Heart right ventricle (tissue), 16 donors: ENCODE measurements at regions not wholly inside any gene's neighbourhood (a gene's known extent, or its start where the extent isn't known, plus 50 kb on each side); places are given as distances from the start of the nearest gene placed in this dataset.

ENCODE experiments used
- ATAC-seq, 8 donors: fragments of 200-7000 bp; cut with Tn5 transposase; one replicate each; pipeline ENCODE4 v1.9.1; 2020; ENCODE audit warnings: mild to moderate bottlenecking in 8 of 8, moderate library complexity in 8 of 8, moderate number of reproducible peaks in 1 of 8
- DNase-seq, 2 donors: peaks; one replicate each; pipeline ENCODE4 v3.0.0-alpha.2; 2020
- H3K27ac ChIP-seq, 10 donors: fragments of 200-600 bp; sonication (generic) in 2 of 10; one replicate each; pipeline versions ENCODE4 v1.5.0 to v1.8.0; 2020 to 2022; ENCODE audit warnings: mild to moderate bottlenecking in 3 of 10
- H3K27me3 ChIP-seq, 7 donors: fragments of 200-600 bp; one replicate each; pipeline ENCODE4 v1.8.0; 2021 to 2022; ENCODE audit warnings: mild to moderate bottlenecking in 2 of 7
- H3K36me3 ChIP-seq, 9 donors: fragments of 200-600 bp; sonication (generic) in 1 of 9; one replicate each; pipeline versions ENCODE4 v1.5.0 to v1.8.0; 2020 to 2022; ENCODE audit warnings: mild to moderate bottlenecking in 2 of 9
- H3K4me1 ChIP-seq, 9 donors: fragments of 200-600 bp; sonication (generic) in 1 of 9; one replicate each; pipeline versions ENCODE4 v1.5.0 to v1.8.0; 2020 to 2022; ENCODE audit warnings: mild to moderate bottlenecking in 4 of 9
- H3K4me3 ChIP-seq, 10 donors: fragments of 200-600 bp; sonication (generic) in 2 of 10; one replicate each; pipeline versions ENCODE4 v1.5.0 to v1.8.0; 2020 to 2022; ENCODE audit warnings: mild to moderate bottlenecking in 7 of 10, moderate library complexity in 2 of 10
- H3K9me3 ChIP-seq, 11 donors: fragments of 200-600 bp in 10 of 11; sonication (generic) in 2 of 11; one replicate each; pipeline versions ENCODE4 v1.5.0 to v1.8.0; 2013 to 2022; ENCODE audit warnings: mild to moderate bottlenecking in 2 of 11, control low read depth in 1 of 11, moderate library complexity in 1 of 11
- whole genome bisulfite sequencing, 2 donors: extraction: QIAGEN DNeasy Blood & Tissue Kit; methylation state at CpG; one replicate each; pipeline ENCODE4 v1.1.7; 2013; ENCODE audit warnings: inconsistent platforms in 1 of 2; 5-methylcytosine and 5-hydroxymethylcytosine counted together
- intact Hi-C, 10 donors: fragments of 100-400 bp; cut with DNase I; formaldehyde crosslinking; loops; one replicate each; pipeline versions ENCODE4 v1.11.1 to v1.14.2; 2022
- TF ChIP-seq, protein P1 (sequence below), 9 donors: fragments of 200-600 bp; sonication (generic) in 2 of 9; IDR thresholded peaks; one replicate each; pipeline versions ENCODE4 v1.5.0 to v1.8.0; 2021 to 2022; ENCODE audit warnings: antibody characterized with exemption in 9 of 9, mild to moderate bottlenecking in 5 of 9, moderate library complexity in 1 of 9
- donor health status: Arrhythmogenic right ventricular cardiomyopathy.
- donor health status: ischemic (EF 13 %, LVEDD 7.1; RV severe dilation, severe dysfunction).
- donor health status: healthy with polysubstance abuse.
- donor health status: DM: no; HTN: yes; CAD: no.
- donor health status: DM: no; HTN: no; CAD: no.
- donor health status: ischemic (EF 25% LVEDD 6.9; RV normal size, moderate dysfunction).
- donor health status: ischemic (EF 25% LVEDD 5.7; RV mildly dilated, moderate dysfunction).
- donor health status: healthy.
- donor health status: DM: yes; HTN: yes; CAD: no.
- donor health status: Ischemic cardiomyopathy.
- donor health status: ischemic (EF 35%, LVEDD 5.7; RV mildly dilated, moderate dysfunction).
- donor health status: nonischemic (EF 11% LVEDD 7.7; RV severe dilation, severe dysfunction).
- donor health status: DM: yes; HTN: yes; CAD: no.
- donor health status: PGD.
- donor health status: ischemic (EF 29% LVEDD 5.4; RV normal size, mild dysfunction).
- donor health status: nonischemic (EF 23%, LVEDD 6.1; RV moderate dilation, normal function).

GRCh38 chr18:56353663-56354260 lies 284.6 kb downstream of the TXNL1 start:
- Histone ChIP-seq H3K36me3 (no peaks in the 10 kb centered on the region), H3K27me3 (no peaks in the 10 kb centered on the region), H3K4me1 (no peaks in the 10 kb centered on the region), H3K4me3 (no peak overlapping the region), H3K27ac (no peak overlapping the region), H3K9me3 (peaks cover 0 to 14% (median 0%) of the 10 kb centered on the region in 11 donors)
- TF ChIP-seq, protein P1, sequence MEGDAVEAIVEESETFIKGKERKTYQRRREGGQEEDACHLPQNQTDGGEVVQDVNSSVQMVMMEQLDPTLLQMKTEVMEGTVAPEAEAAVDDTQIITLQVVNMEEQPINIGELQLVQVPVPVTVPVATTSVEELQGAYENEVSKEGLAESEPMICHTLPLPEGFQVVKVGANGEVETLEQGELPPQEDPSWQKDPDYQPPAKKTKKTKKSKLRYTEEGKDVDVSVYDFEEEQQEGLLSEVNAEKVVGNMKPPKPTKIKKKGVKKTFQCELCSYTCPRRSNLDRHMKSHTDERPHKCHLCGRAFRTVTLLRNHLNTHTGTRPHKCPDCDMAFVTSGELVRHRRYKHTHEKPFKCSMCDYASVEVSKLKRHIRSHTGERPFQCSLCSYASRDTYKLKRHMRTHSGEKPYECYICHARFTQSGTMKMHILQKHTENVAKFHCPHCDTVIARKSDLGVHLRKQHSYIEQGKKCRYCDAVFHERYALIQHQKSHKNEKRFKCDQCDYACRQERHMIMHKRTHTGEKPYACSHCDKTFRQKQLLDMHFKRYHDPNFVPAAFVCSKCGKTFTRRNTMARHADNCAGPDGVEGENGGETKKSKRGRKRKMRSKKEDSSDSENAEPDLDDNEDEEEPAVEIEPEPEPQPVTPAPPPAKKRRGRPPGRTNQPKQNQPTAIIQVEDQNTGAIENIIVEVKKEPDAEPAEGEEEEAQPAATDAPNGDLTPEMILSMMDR (IDR thresholded peaks at IDR 0.05) = no peak
- WGBS, 2 donors = 96 to 97% methylated on average over 2 of the region's 2 CpGs
- ATAC-seq = no peak
- intact Hi-C loops = no loop called here
- DNase-seq = no peak

- Histone ChIP-seq H3K27ac (no peak overlapping the region), H3K4me3 (no peak overlapping the region), H3K4me1 (no peaks in the 10 kb centered on the region), H3K27me3 (no peaks in the 10 kb centered on the region), H3K36me3 (no peaks in the 10 kb centered on the region), H3K9me3 (peaks cover 0 to 14% (median 0%) of the 10 kb centered on the region in 11 donors)
- TF ChIP-seq, protein P1 (IDR thresholded peaks at IDR 0.05) = no peak
- DNase-seq (no peak), ATAC-seq (no peak)
- 65 to 69% methylated on average over 6 of the region's 6 CpGs for WGBS, 2 donors
- intact Hi-C loops = no loop called here
Observed at GRCh38 chr18:56351911-56352500, 286.4 kb downstream of the TXNL1 start.

GRCh38 chr18:56337507-56337906 lies 300.9 kb downstream of the TXNL1 start:
- Histone ChIP-seq H3K27ac (no peak overlapping the region), H3K4me1 (peaks cover 0 to 7% (median 0%) of the 10 kb centered on the region in 9 donors), H3K9me3 (peaks cover 0 to 6% (median 0%) of the 10 kb centered on the region in 11 donors), H3K4me3 (no peak overlapping the region), H3K36me3 (no peaks in the 10 kb centered on the region), H3K27me3 (no peaks in the 10 kb centered on the region)
- TF ChIP-seq, protein P1 (IDR thresholded peaks at IDR 0.05) = no peak
- intact Hi-C loops = no loop called here
- WGBS, 2 donors = 83 to 84% methylated on average over 4 of the region's 4 CpGs
- no peak for DNase-seq
- no peak for ATAC-seq

- TF ChIP-seq, protein P1 (IDR thresholded peaks at IDR 0.05) = no peak
- intact Hi-C loops = no loop called here
- no peaks in the 10 kb centered on the region for H3K36me3 ChIP-seq
- no peak for ATAC-seq
- H3K27ac ChIP-seq = no peak overlapping the region
- no peaks in the 10 kb centered on the region for H3K27me3 ChIP-seq
- no peak for DNase-seq
- WGBS, 2 donors = 83 to 89% methylated on average over 2 of the region's 2 CpGs
- H3K9me3 ChIP-seq = no peaks in the 10 kb centered on the region
- no peak overlapping the region for H3K4me3 ChIP-seq
- peaks cover 0 to 7% (median 0%) of the 10 kb centered on the region in 9 donors for H3K4me1 ChIP-seq
Observed at GRCh38 chr18:56333839-56334238, 304.6 kb downstream of the TXNL1 start.
